IMR-90 (cell line): ENCODE measurements at regions not wholly inside any gene's neighbourhood (a gene's known extent, or its start where the extent isn't known, plus 50 kb on each side); places are given as distances from the start of the nearest gene placed in this dataset.

Experiments used
- ATAC-seq: fragments of 200-7000 bp; cut with Tn5 transposase; 2 replicates; pipeline ENCODE4 v1.9.1; 2020; ENCODE audit warnings: low read depth, mild to moderate bottlenecking, moderate library complexity
- BruUV-seq: library from RNA; stranded (reverse); fragments of 400-500 nt; replicated peaks from 2 replicates; lab custom pipeline; 2021; lab: Mats Ljungman, UMichigan
- CTCF ChIA-PET: fragments of 300-600 bp; formaldehyde crosslinking; extraction: SDS; loops from one replicate; lab custom pipeline; 2021; ENCODE audit warnings: antibody characterized with exemption; lab: Yijun Ruan, JAX
- POLR2A ChIA-PET: fragments of 300-600 bp; sonication (Branson Sonifier 250); formaldehyde crosslinking; loops from one replicate; lab custom pipeline; 2022; ENCODE audit warnings: antibody characterized with exemption; ENCODE audit not compliant: unreplicated experiment; lab: Charles Lee
- DNase-seq: peaks from one replicate; pipeline ENCODE4 v3.0.0; 2013
- H2AFZ ChIP-seq: replicated peaks from 2 replicates; pipeline ENCODE3; 2013; ENCODE audit warnings: low read length, mild to moderate bottlenecking; ENCODE audit not compliant: poor library complexity
- H2AK5ac ChIP-seq: 2 replicates; pipeline ENCODE4 v1.6.1; 2013; ENCODE audit warnings: low read depth, low read length, inconsistent platforms
- H2AK9ac ChIP-seq: replicated peaks from 2 replicates; pipeline ENCODE3; 2013; ENCODE audit warnings: mild to moderate bottlenecking, low read depth, low read length, moderate library complexity; ENCODE audit not compliant: poor library complexity
- H2BK120ac ChIP-seq: 2 replicates; pipeline ENCODE4 v1.6.1; 2013; ENCODE audit warnings: low read depth, low read length, inconsistent platforms
- H2BK15ac ChIP-seq: 3 replicates; pipeline ENCODE4 v1.6.1; 2013; ENCODE audit warnings: low read depth, low read length, inconsistent platforms
- H2BK20ac ChIP-seq: 2 replicates; pipeline ENCODE4 v1.6.1; 2013; ENCODE audit warnings: low read depth, mild to moderate bottlenecking, inconsistent platforms, low read length, moderate library complexity
- H2BK5ac ChIP-seq: 2 replicates; pipeline ENCODE4 v1.6.1; 2013; ENCODE audit warnings: mild to moderate bottlenecking, low read depth, low read length, inconsistent platforms; ENCODE audit not compliant: poor library complexity, severe bottlenecking
- H3K14ac ChIP-seq: replicated peaks from 2 replicates; pipeline ENCODE4 v1.6.1; 2013; ENCODE audit warnings: low read depth, low read length, inconsistent platforms
- H3K18ac ChIP-seq: 2 replicates; pipeline ENCODE4 v1.6.1; 2013; ENCODE audit warnings: low read depth, low read length, control low read depth
- H3K23ac ChIP-seq: 2 replicates; pipeline ENCODE4 v1.6.1; 2013; ENCODE audit warnings: low read depth, low read length, inconsistent platforms
- H3K27ac ChIP-seq: 2 replicates; pipeline ENCODE4 v1.5.1; 2013; ENCODE audit warnings: mild to moderate bottlenecking, control low read depth, low read length; ENCODE audit not compliant: insufficient read depth
- H3K27me3 ChIP-seq: 2 replicates; pipeline ENCODE4 v1.6.1; 2013; ENCODE audit warnings: low read length; ENCODE audit not compliant: control insufficient read depth, insufficient read depth
- H3K36me3 ChIP-seq: 2 replicates; pipeline ENCODE4 v1.6.1; 2013; ENCODE audit warnings: low read length, mixed read lengths; ENCODE audit not compliant: control insufficient read depth, insufficient read depth
- H3K4ac ChIP-seq: 2 replicates; pipeline ENCODE4 v1.6.1; 2013; ENCODE audit warnings: low read depth, low read length, inconsistent platforms
- H3K4me1 ChIP-seq: 2 replicates; pipeline ENCODE4 v1.6.1; 2013; ENCODE audit warnings: low read length, mixed read lengths; ENCODE audit not compliant: control insufficient read depth, insufficient read depth
- H3K4me2 ChIP-seq: 2 replicates; pipeline ENCODE4 v1.6.1; 2013; ENCODE audit warnings: low read depth, mild to moderate bottlenecking, control low read depth, low read length, moderate library complexity
- H3K4me3 ChIP-seq: 2 replicates; pipeline ENCODE4 v1.5.1; 2013; ENCODE audit warnings: low read depth, mild to moderate bottlenecking, control low read depth, low read length, moderate library complexity; ENCODE audit not compliant: insufficient read depth
- H3K56ac ChIP-seq: 2 replicates; pipeline ENCODE4 v1.6.1; 2013; ENCODE audit warnings: low read length, inconsistent platforms; ENCODE audit not compliant: insufficient read depth; ENCODE audit errors: extremely low read depth
- H3K79me1 ChIP-seq, 2 experiments: 2 replicates each; pipeline ENCODE4 v1.6.1; 2013; ENCODE audit warnings: low read length in 2 of 2, inconsistent platforms in 1 of 2, low read depth in 1 of 2
- H3K9ac ChIP-seq: 2 replicates; pipeline ENCODE4 v1.6.1; 2013; ENCODE audit warnings: low read depth, low read length, control low read depth
- H3K9me1 ChIP-seq: 2 replicates; pipeline ENCODE4 v1.6.1; 2013; ENCODE audit warnings: low read length, inconsistent platforms; ENCODE audit not compliant: insufficient read depth
- H3K9me3 ChIP-seq: 2 replicates; pipeline ENCODE4 v1.6.1; 2013; ENCODE audit warnings: low read length; ENCODE audit not compliant: control insufficient read depth, insufficient read depth
- H4K20me1 ChIP-seq: 2 replicates; pipeline ENCODE4 v1.6.1; 2013; ENCODE audit warnings: low read length, inconsistent platforms; ENCODE audit not compliant: insufficient read depth
- H4K5ac ChIP-seq: 2 replicates; pipeline ENCODE4 v1.6.1; 2013; ENCODE audit warnings: mild to moderate bottlenecking, low read depth, low read length, control low read depth
- H4K8ac ChIP-seq, 2 experiments: 2 replicates each; pipeline ENCODE4 v1.6.1; 2013; ENCODE audit warnings: low read depth in 2 of 2, low read length in 2 of 2, control low read depth in 1 of 2, inconsistent platforms in 1 of 2
- H4K91ac ChIP-seq: 2 replicates; pipeline ENCODE4 v1.6.1; 2013; ENCODE audit warnings: low read depth, low read length, inconsistent platforms; ENCODE audit not compliant: insufficient read depth
- BHLHE40 ChIP-seq: fragments of 150-350 bp; IDR thresholded peaks from 2 replicates; pipeline ENCODE4 v1.6.1; 2016; ENCODE audit warnings: mild to moderate bottlenecking, low read depth, low read length
- CEBPB ChIP-seq: IDR thresholded peaks from 2 replicates; pipeline ENCODE4 v1.6.1; 2012; ENCODE audit warnings: low read depth, low read length, improper control_type of control experiment
- CTCF ChIP-seq: conservative IDR thresholded peaks from 2 replicates; pipeline ENCODE4 v1.5.1; 2012; ENCODE audit warnings: mild to moderate bottlenecking, low read depth, low read length, improper control_type of control experiment
- ELK1 ChIP-seq: fragments of 150-350 bp; IDR thresholded peaks from 2 replicates; pipeline ENCODE4 v1.6.1; 2016; ENCODE audit warnings: low read depth, mild to moderate bottlenecking, low read length, moderate library complexity, borderline replicate concordance
- MAFK ChIP-seq: IDR thresholded peaks from 2 replicates; pipeline ENCODE4 v1.6.1; 2012; ENCODE audit warnings: low read depth, low read length, improper control_type of control experiment
- MAZ ChIP-seq: IDR thresholded peaks from 2 replicates; pipeline ENCODE4 v1.6.1; 2012; ENCODE audit warnings: low read depth, mild to moderate bottlenecking, low read length, improper control_type of control experiment, moderate library complexity, borderline replicate concordance
- MXI1 ChIP-seq: IDR thresholded peaks from 2 replicates; pipeline ENCODE4 v1.6.1; 2012; ENCODE audit warnings: low read depth, mild to moderate bottlenecking, low read length, moderate library complexity, borderline replicate concordance
- POLR2A ChIP-seq: IDR thresholded peaks from 2 replicates; pipeline ENCODE4 v1.6.1; 2012; ENCODE audit warnings: mild to moderate bottlenecking, low read depth, low read length
- RAD21 ChIP-seq: IDR thresholded peaks from 2 replicates; pipeline ENCODE4 v1.6.1; 2012; ENCODE audit warnings: low read length, improper control_type of control experiment
- RCOR1 ChIP-seq: IDR thresholded peaks from 2 replicates; pipeline ENCODE4 v1.6.1; 2012; ENCODE audit warnings: mild to moderate bottlenecking, low read length, improper control_type of control experiment; ENCODE audit not compliant: insufficient replicate concordance
- RFX5 ChIP-seq: IDR thresholded peaks from 2 replicates; pipeline ENCODE4 v1.8.0; 2012; ENCODE audit warnings: low read depth, mild to moderate bottlenecking, low read length, moderate library complexity
- SMC3 ChIP-seq: fragments of 150-350 bp; IDR thresholded peaks from 2 replicates; pipeline ENCODE4 v1.6.1; 2016; ENCODE audit warnings: low read depth, mild to moderate bottlenecking, antibody characterized with exemption, low read length, moderate library complexity
- WGBS, 2 experiments: methylation state at CpG; one replicate each; pipeline versions ENCODE4 v1.1.5 to v1.1.7; 2013; ENCODE audit warnings: missing lambda C conversion rate in 2 of 2; ENCODE audit not compliant: insufficient read length in 1 of 2; ENCODE audit errors: extremely low coverage in 2 of 2; 5-methylcytosine and 5-hydroxymethylcytosine counted together
- dilution Hi-C: fragments of 300-500 bp; cut with HindIII; formaldehyde crosslinking; loops from one replicate; pipeline ENCODE4 v1.14.3; 2018; ENCODE audit warnings: low sequenced_read_pairs; ENCODE audit not compliant: unreplicated experiment
- in situ Hi-C: fragments of 300-500 bp; cut with MboI; formaldehyde crosslinking; loops from 3 replicates; pipeline ENCODE4 v1.14.3; 2019; ENCODE audit warnings: low sequenced_read_pairs, inconsistent platforms, mixed read lengths
- intact Hi-C: fragments of 100-400 bp; cut with micrococcal nuclease; formaldehyde crosslinking; loops from 2 replicates; pipeline ENCODE4 v1.10.0; 2022
- TF ChIP-seq, protein P1 (sequence below): fragments of 150-350 bp; IDR thresholded peaks from 2 replicates; pipeline ENCODE4 v1.6.1; 2017; ENCODE audit warnings: mild to moderate bottlenecking, antibody characterized with exemption, low read length, low read depth

- H3K27me3 ChIP-seq, result no peaks in the 10 kb centered on the region
Measured at GRCh38 chr4:89590128-89590527, 246.8 kb downstream of the SNCA start.

More at GRCh38 chr4:89590128-89590527, 246.8 kb downstream of the SNCA start:
- Histone ChIP-seq H2AK5ac (no peak overlapping the region), H2BK120ac (no peak overlapping the region), H2BK20ac (no peak overlapping the region), H2AK9ac (no peak overlapping the region), H4K91ac (no peak overlapping the region), H4K8ac (no peak overlapping the region), H3K23ac (no peak overlapping the region), H3K4ac (no peak overlapping the region), H2BK5ac (no peak overlapping the region), H3K4me1 (no peaks in the 10 kb centered on the region), H2BK15ac (no peak overlapping the region), H3K36me3 (no peaks in the 10 kb centered on the region), H3K9ac (no peak overlapping the region), H2AFZ (no peak overlapping the region), H3K4me3 (no peak overlapping the region), H3K18ac (no peak overlapping the region), H4K20me1 (no peaks in the 10 kb centered on the region), H3K9me3 (no peaks in the 10 kb centered on the region), H3K14ac (no peak overlapping the region), H3K27ac (no peak overlapping the region), H3K9me1 (no peaks in the 10 kb centered on the region), H3K56ac (no peak overlapping the region), H4K5ac (no peak overlapping the region), H3K4me2 (no peak overlapping the region), H3K79me1 (no peaks in the 10 kb centered on the region)
- dilution Hi-C loops, result no loop called here
- in situ Hi-C loops, result no loop called here
- intact Hi-C loops, result no loop called here
- DNase-seq (no peak), ATAC-seq (no peak)
- WGBS, 2 experiments, result no CpG with 5 or more reads among the region's 2 CpGs
- TF ChIP-seq MAFK, result no peak
- TF ChIP-seq CEBPB, result no peak
- TF ChIP-seq POLR2A, result no peak
- no peak for TF ChIP-seq BHLHE40
- TF ChIP-seq RAD21, result no peak
- TF ChIP-seq, protein P1, sequence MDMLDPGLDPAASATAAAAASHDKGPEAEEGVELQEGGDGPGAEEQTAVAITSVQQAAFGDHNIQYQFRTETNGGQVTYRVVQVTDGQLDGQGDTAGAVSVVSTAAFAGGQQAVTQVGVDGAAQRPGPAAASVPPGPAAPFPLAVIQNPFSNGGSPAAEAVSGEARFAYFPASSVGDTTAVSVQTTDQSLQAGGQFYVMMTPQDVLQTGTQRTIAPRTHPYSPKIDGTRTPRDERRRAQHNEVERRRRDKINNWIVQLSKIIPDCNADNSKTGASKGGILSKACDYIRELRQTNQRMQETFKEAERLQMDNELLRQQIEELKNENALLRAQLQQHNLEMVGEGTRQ, result no peak
- TF ChIP-seq ELK1, result no peak
- TF ChIP-seq RFX5, result no peak
- TF ChIP-seq MAZ, result no peak
- no peak for TF ChIP-seq RCOR1
- no peak for TF ChIP-seq SMC3
- TF ChIP-seq MXI1, result no peak
- no peak for TF ChIP-seq CTCF
- POLR2A ChIA-PET, result no interaction called here
- no TSS peak for BruUV-seq
- CTCF ChIA-PET, result no interaction called here
